Esophagus squamous epithelium (tissue), 4 donors: ENCODE measurements at regions not wholly inside any gene's neighbourhood (a gene's known extent, or its start where the extent isn't known, plus 50 kb on each side); places are given as distances from the start of the nearest gene placed in this dataset.

ENCODE experiments used
- POLR2A ChIP-seq, 4 donors: fragments of 450-650 bp; IDR thresholded peaks; one replicate each; pipeline ENCODE4 v1.6.1; 2017; ENCODE audit warnings: antibody characterized with exemption in 4 of 4, mild to moderate bottlenecking in 4 of 4, moderate library complexity in 3 of 4
- TF ChIP-seq, protein P1 (sequence below), 6 experiments: fragments of 450-650 bp in 4 of 6; fragments of 200-600 bp in 2 of 6; sonication (generic) in 2 of 6; IDR thresholded peaks; one replicate each; pipeline ENCODE4 v1.5.1; 2016 to 2019; ENCODE audit warnings: antibody characterized with exemption in 6 of 6, mild to moderate bottlenecking in 4 of 6, moderate library complexity in 4 of 6

DNA sequence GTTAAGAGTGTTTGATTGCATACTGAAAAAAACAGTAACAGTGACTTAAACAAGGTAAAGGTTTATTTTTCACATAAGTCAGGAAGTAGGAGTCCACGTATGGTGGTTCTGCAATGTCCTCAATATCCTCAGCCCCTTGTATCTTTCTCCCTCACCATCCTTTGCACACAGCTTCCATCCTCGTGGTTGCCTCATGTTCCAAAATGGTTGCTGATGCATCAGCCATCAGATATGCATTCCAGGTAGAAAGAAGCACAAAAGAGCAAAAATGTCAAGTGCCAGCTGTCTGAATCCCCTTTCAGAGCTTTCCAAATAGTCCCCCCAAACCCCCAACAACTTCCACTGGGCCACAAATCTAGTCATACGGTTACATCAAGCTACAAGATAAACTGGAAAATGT lies 138.1 kb downstream of the SYF2 start:
- TF ChIP-seq POLR2A (IDR thresholded peaks at IDR 0.05): no peak
- TF ChIP-seq, protein P1, sequence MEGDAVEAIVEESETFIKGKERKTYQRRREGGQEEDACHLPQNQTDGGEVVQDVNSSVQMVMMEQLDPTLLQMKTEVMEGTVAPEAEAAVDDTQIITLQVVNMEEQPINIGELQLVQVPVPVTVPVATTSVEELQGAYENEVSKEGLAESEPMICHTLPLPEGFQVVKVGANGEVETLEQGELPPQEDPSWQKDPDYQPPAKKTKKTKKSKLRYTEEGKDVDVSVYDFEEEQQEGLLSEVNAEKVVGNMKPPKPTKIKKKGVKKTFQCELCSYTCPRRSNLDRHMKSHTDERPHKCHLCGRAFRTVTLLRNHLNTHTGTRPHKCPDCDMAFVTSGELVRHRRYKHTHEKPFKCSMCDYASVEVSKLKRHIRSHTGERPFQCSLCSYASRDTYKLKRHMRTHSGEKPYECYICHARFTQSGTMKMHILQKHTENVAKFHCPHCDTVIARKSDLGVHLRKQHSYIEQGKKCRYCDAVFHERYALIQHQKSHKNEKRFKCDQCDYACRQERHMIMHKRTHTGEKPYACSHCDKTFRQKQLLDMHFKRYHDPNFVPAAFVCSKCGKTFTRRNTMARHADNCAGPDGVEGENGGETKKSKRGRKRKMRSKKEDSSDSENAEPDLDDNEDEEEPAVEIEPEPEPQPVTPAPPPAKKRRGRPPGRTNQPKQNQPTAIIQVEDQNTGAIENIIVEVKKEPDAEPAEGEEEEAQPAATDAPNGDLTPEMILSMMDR (IDR thresholded peaks at IDR 0.05): no peak
